CD1c-positive myeloid dendritic cell (primary cell): ENCODE measurements at regions not wholly inside any gene's neighbourhood (a gene's known extent, or its start where the extent isn't known, plus 50 kb on each side); places are given as distances from the start of the nearest gene placed in this dataset.
"Not testable (repeated sequence)": the region's sequence is repeated elsewhere in the genome, so short reads cannot be mapped to it uniquely, and the experiment has no call there.

Source experiments
- DNase-seq: peaks from one replicate; pipeline ENCODE4 v3.0.0-alpha.2; 2016; ENCODE audit errors: extremely low spot score

DNA sequence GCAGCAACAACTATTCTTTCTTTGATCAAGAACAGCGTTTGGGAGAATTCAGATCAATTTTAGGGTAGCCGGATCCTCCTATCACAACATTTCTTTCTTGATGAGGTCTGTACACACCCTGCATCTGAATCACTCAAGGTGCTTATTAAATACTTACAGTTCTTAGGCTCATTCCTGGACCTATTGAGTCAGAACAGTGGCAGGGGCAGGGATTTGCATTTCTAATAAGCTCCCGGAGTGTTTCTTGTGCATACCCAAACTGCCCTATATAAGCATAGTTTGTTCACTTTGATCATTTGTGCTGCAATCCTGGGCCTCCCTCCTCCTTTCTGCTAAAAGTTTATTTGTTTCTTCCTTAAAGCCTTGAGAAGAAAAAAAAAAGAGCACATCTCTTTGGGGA is 80.5 kb upstream of the RPH3A start:
- no peak for DNase-seq

DNA sequence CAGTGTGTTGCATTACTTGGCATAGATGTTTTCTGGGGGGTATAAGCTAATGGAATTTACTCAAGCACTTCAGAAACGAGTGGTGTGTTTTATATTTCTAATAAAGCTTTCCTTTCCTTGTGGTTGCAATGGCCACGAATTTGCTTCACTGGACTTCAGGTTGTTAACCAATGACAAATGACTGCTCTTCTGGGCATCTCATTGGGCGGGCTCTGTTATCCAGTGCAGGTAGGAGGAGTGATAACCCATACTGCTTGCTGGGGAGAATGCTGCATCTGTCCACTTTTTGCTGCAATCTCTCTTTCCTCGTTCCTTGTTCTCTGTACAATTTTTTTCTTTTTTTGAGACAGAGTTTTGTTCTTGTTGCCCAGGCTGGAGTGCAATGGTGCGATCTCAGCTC is 80.0 kb upstream of the RPH3A start:
- no peak for DNase-seq

GRCh38 chr12:112712751-112713150 is 78.8 kb upstream of the RPH3A start:
- not testable (repeated sequence) for DNase-seq

GRCh38 chr12:112713471-112713870 is 78.1 kb upstream of the RPH3A start:
- DNase-seq: no peak

DNA sequence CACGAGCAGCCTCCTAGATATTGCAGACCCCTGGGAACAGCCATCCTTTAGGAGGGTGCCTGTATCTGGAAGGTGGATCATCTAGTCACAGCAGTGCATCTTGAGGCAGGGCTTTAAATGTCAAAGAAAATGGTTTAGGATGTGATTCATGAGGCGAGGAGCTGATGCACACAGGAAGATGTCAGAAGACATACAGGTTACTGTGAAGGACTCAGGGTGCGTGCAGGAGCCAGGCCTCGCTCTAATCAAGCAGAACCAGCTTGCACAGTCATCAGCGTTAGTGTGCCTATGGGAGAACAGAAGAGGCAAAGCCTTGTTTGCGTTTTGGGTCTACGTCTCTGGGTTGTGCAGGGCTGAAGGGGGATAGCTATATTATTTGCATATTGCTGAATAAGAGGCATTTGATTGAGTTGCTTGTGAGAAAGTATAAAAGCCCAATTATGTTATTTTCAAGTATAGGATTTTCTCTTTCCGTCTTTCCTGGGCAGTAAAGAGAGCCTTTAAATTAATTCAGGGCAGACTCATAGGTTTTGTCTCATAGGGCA is 77.3 kb upstream of the RPH3A start:
- no peak for DNase-seq

DNA sequence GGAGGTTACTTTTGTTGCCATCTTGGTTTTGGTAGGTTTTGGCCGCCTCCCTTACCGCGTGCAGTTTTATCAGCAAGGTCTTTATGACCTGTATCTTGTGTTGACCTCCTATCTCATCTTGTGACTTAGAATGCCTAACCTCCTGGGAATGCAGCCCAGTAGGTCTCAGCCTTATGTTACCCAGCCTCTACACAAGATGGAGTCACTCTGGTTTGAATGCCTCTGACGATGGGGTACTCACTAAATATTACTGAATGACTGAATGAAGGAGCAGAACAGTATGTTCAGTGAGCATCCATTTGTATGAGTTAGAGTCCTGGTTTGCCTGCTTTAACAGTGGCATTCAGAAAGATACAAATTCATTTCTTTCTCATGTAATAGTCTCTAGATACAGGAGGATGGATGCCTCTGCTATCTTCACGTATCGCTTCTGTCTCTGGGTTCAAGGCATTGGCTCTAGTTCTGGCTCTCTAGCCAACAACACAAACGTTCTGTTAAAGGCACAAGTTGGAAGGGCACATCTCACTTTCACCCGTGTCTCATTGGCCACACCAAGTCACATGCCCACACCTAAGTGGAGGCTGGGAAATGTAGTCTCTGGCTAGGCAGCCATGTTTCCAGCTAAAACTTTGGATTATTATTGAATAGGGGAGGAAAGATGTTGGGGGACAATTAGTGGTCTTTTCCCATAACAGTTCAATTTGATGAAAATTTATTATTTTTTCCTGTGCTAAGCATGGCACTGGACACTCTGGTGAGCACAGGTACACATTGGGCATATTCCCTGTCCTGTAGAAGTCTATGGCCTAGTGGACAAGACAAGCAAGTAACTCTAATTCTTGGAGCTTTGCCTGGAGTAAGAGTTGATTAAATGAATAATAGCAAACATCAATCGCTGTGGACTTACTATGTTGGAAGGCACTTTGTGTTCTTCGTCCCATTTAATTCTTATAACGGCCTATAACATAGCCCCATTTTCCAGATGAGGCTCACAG is 75.2 kb upstream of the RPH3A start:
- DNase-seq: no peak

DNA sequence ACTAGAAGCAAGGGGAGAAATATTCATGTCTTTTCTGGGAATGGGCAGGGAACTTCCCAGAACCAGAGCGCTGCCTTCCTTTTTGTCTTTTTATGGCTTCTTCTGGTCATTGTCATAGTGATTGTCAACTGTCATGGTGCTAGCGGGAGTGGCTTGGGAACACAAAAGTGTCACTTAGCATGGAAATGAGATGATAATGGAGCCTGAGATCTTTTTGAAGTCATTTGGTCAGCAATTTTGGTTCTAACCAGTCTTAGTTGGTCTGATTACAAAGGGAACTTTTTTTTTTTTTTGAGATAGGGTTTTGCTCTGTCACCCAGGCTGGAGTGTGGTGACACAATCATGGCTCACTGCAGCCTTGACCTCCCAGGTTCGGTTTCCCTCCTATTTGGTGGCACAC is 62.7 kb upstream of the RPH3A start:
- no peak for DNase-seq

DNA sequence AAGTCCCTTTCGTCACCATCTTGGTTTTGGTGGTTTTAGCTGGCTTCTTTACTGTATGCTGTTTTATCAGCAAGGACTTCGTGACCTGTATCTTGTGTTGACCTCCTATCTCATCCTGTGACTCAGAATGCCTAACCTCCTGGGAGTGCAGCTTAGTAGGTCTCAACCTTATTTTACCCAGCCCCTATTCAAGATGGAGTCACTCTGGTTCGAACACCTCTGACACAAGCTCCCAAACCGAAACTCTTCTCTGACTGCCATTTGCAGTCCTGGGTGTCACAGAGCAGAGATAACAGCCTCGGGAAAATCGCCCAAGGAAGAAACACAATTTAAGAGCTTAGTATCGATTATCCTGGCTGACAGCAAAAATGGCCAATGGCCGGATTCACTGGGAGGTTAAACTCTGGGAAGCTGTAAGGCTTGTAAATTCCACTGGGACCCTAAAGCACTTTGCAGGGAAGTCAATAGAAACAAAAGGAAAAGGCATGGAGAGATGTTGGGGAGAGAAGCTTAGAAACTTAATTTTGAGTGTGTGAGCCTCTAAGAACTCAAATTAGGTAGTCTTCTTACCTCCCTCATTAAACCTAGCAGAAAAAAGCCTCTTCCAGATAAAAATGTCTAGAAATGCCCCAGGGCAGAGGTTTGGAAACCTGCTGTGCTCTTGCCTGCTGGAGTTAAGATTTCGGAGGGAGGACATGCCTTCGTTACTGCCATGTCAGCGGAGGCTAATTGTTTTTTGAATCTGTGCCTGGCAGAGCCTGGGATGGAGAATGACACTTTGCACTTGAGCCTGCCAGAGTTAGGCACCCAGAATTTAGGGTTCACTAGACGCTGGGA is 56.5 kb upstream of the RPH3A start:
- no peak for DNase-seq

GRCh38 chr12:112738531-112738930 is 53.0 kb upstream of the RPH3A start:
- no peak for DNase-seq

GRCh38 chr12:112740387-112740934 is 51.1 kb upstream of the RPH3A start:
- DNase-seq: no peak

- DNase-seq: no peak
These were observed 50.4 kb upstream of the RPH3A start for GRCh38 chr12:112741106-112741505.
